ENCODE measurements at regions not wholly inside any gene's neighbourhood (a gene's known extent, or its start where the extent isn't known, plus 50 kb on each side); places are given as distances from the start of the nearest gene placed in this dataset.

- no peak overlapping the region for H2AFZ ChIP-seq (ENCODE audit: low read depth, low read length)
- no peaks in the 10 kb centered on the region for H3K79me2 ChIP-seq (ENCODE audit: insufficient read depth, low read length)
- no peak overlapping the region for H3K9ac ChIP-seq (ENCODE audit: low read length)
- Mint-ChIP-seq H3K27me3 (ENCODE audit: low read depth, unreplicated experiment) (no peaks in the 10 kb centered on the region), H3K36me3 (ENCODE audit: low read depth, unreplicated experiment) (no peaks in the 10 kb centered on the region), H3K27ac (ENCODE audit: unreplicated experiment) (no peak overlapping the region), H3K9me3 (ENCODE audit: unreplicated experiment) (peaks cover 2% of the 10 kb centered on the region), H3K4me1 (ENCODE audit: low read depth, unreplicated experiment) (peaks cover 7% of the 10 kb centered on the region), H3K4me3 (ENCODE audit: unreplicated experiment) (no peak overlapping the region)
- no peak for DNase-seq (ENCODE audit: low read depth)
- no peaks in the 10 kb centered on the region for H4K20me1 ChIP-seq (ENCODE audit: insufficient read depth, low read length)
- no peak for TF ChIP-seq EZH2 (IDR thresholded peaks at IDR 0.05; ENCODE audit: insufficient read depth, low read length)
- TF ChIP-seq CTCF (IDR thresholded peaks at IDR 0.05; ENCODE audit: insufficient read depth, low read depth, low read length) = no peak
- H3K27ac ChIP-seq (ENCODE audit: low read depth, low read length) = no peak overlapping the region
- no peak overlapping the region for H3K4me3 ChIP-seq (ENCODE audit: insufficient read depth, low read depth, low read length)
- no peak for FAIRE-seq
- no peaks in the 10 kb centered on the region for H3K4me1 ChIP-seq (ENCODE audit: insufficient read depth, low read length)
- H3K9me3 ChIP-seq (ENCODE audit: insufficient read depth, low read depth, low read length) = no peaks in the 10 kb centered on the region
- H3K4me2 ChIP-seq (ENCODE audit: low read length) = no peak overlapping the region
- H3K36me3 ChIP-seq (ENCODE audit: insufficient read depth, low read length) = no peaks in the 10 kb centered on the region
- H3K27me3 ChIP-seq (ENCODE audit: insufficient read depth, low read length) = no peaks in the 10 kb centered on the region
These were observed 390.8 kb upstream of the MON1B start for GRCh38 chr16:76800196-76800595.

- no peaks in the 10 kb centered on the region for H3K27me3 Mint-ChIP-seq (ENCODE audit: low read depth, unreplicated experiment)
- no peak overlapping the region for H3K4me3 Mint-ChIP-seq (ENCODE audit: unreplicated experiment)
- Histone ChIP-seq H2AFZ (ENCODE audit: low read depth, low read length) (no peak overlapping the region), H3K9ac (ENCODE audit: low read length) (no peak overlapping the region), H3K79me2 (ENCODE audit: insufficient read depth, low read length) (no peaks in the 10 kb centered on the region), H3K4me3 (ENCODE audit: insufficient read depth, low read depth, low read length) (no peak overlapping the region), H4K20me1 (ENCODE audit: insufficient read depth, low read length) (no peaks in the 10 kb centered on the region), H3K9me3 (ENCODE audit: insufficient read depth, low read depth, low read length) (no peaks in the 10 kb centered on the region), H3K27ac (ENCODE audit: low read depth, low read length) (no peak overlapping the region), H3K4me2 (ENCODE audit: low read length) (no peak overlapping the region), H3K27me3 (ENCODE audit: insufficient read depth, low read length) (no peaks in the 10 kb centered on the region), H3K36me3 (ENCODE audit: insufficient read depth, low read length) (no peaks in the 10 kb centered on the region), H3K4me1 (ENCODE audit: insufficient read depth, low read length) (no peaks in the 10 kb centered on the region)
- TF ChIP-seq CTCF (IDR thresholded peaks at IDR 0.05; ENCODE audit: insufficient read depth, low read depth, low read length) = no peak
- no peak for TF ChIP-seq EZH2 (IDR thresholded peaks at IDR 0.05; ENCODE audit: insufficient read depth, low read length)
- peaks cover 12% of the 10 kb centered on the region for H3K4me1 Mint-ChIP-seq (ENCODE audit: low read depth, unreplicated experiment)
- FAIRE-seq (no peak), DNase-seq (ENCODE audit: low read depth) (no peak)
- no peaks in the 10 kb centered on the region for H3K36me3 Mint-ChIP-seq (ENCODE audit: low read depth, unreplicated experiment)
- peaks cover 2% of the 10 kb centered on the region for H3K9me3 Mint-ChIP-seq (ENCODE audit: unreplicated experiment)
- H3K27ac Mint-ChIP-seq (ENCODE audit: unreplicated experiment) = no peak overlapping the region
These were observed 389.6 kb upstream of the MON1B start for GRCh38 chr16:76801357-76801756.

GRCh38 chr16:76816475-76816874, 374.5 kb upstream of the MON1B start:
- no peak for FAIRE-seq

More at GRCh38 chr16:76816475-76816874, 374.5 kb upstream of the MON1B start:
- Histone ChIP-seq H3K27ac (ENCODE audit: low read depth, low read length) (no peak overlapping the region), H2AFZ (ENCODE audit: low read depth, low read length) (no peak overlapping the region), H3K4me2 (ENCODE audit: low read length) (no peak overlapping the region), H3K9ac (ENCODE audit: low read length) (no peak overlapping the region), H4K20me1 (ENCODE audit: insufficient read depth, low read length) (no peaks in the 10 kb centered on the region), H3K4me3 (ENCODE audit: insufficient read depth, low read depth, low read length) (no peak overlapping the region), H3K79me2 (ENCODE audit: insufficient read depth, low read length) (no peaks in the 10 kb centered on the region), H3K9me3 (ENCODE audit: insufficient read depth, low read depth, low read length) (no peaks in the 10 kb centered on the region), H3K36me3 (ENCODE audit: insufficient read depth, low read length) (no peaks in the 10 kb centered on the region), H3K4me1 (ENCODE audit: insufficient read depth, low read length) (no peaks in the 10 kb centered on the region), H3K27me3 (ENCODE audit: insufficient read depth, low read length) (no peaks in the 10 kb centered on the region)
- no peaks in the 10 kb centered on the region for H3K36me3 Mint-ChIP-seq (ENCODE audit: low read depth, unreplicated experiment)
- TF ChIP-seq CTCF (IDR thresholded peaks at IDR 0.05; ENCODE audit: insufficient read depth, low read depth, low read length) = no peak
- no peak for TF ChIP-seq EZH2 (IDR thresholded peaks at IDR 0.05; ENCODE audit: insufficient read depth, low read length)
- no peaks in the 10 kb centered on the region for H3K9me3 Mint-ChIP-seq (ENCODE audit: unreplicated experiment)
- H3K27ac Mint-ChIP-seq (ENCODE audit: unreplicated experiment) = no peak overlapping the region
- no peak overlapping the region for H3K4me3 Mint-ChIP-seq (ENCODE audit: unreplicated experiment)
- no peaks in the 10 kb centered on the region for H3K4me1 Mint-ChIP-seq (ENCODE audit: low read depth, unreplicated experiment)
- no peak for DNase-seq (ENCODE audit: low read depth)
- no peaks in the 10 kb centered on the region for H3K27me3 Mint-ChIP-seq (ENCODE audit: low read depth, unreplicated experiment)

All from astrocyte (in vitro differentiated cells and primary cell).